ENCODE measurements at regions not wholly inside any gene's neighbourhood (a gene's known extent, or its start where the extent isn't known, plus 50 kb on each side); places are given as distances from the start of the nearest gene placed in this dataset.

GRCh38 chr5:174310706-174311105 is 265.2 kb downstream of the NSG2 start:
- no peak for DNase-seq

- DNase-seq = no peak
Observed at GRCh38 chr5:174311121-174311520, 265.6 kb downstream of the NSG2 start.

- peak in 49 of 51 donors; percentile 18 to 89 (median 60) for DNase-seq
Observed at GRCh38 chr5:174311531-174312269, 266.2 kb downstream of the NSG2 start.

- DNase-seq = no peak
Observed at GRCh38 chr5:174312270-174312617, 266.7 kb downstream of the NSG2 start.

GRCh38 chr5:174312641-174313040 is 267.1 kb downstream of the NSG2 start:
- DNase-seq = no peak

- DNase-seq = no peak
Observed at GRCh38 chr5:174313615-174314014, 268.1 kb downstream of the NSG2 start.

- DNase-seq = no peak
Observed at GRCh38 chr5:174314261-174314660, 268.8 kb downstream of the NSG2 start.

GRCh38 chr5:174315471-174315870 is 270.0 kb downstream of the NSG2 start:
- DNase-seq = no peak

GRCh38 chr5:174315871-174316270 is 270.4 kb downstream of the NSG2 start:
- DNase-seq = no peak

GRCh38 chr5:174316326-174316725 is 270.8 kb downstream of the NSG2 start:
- no peak for DNase-seq

- peak in 40 of 51 donors; percentile 3 to 72 (median 34) for DNase-seq
Observed at GRCh38 chr5:174317256-174317894, 271.9 kb downstream of the NSG2 start.

GRCh38 chr5:174318578-174318977 is 273.1 kb downstream of the NSG2 start:
- no peak for DNase-seq

- DNase-seq = no peak
Observed at GRCh38 chr5:174319551-174319950, 274.0 kb downstream of the NSG2 start.

- no peak for DNase-seq
Observed at GRCh38 chr5:174320051-174320450, 274.5 kb downstream of the NSG2 start.

- peak in 36 of 51 donors; percentile 8 to 65 (median 26) for DNase-seq
Observed at GRCh38 chr5:174323878-174324281, 278.4 kb downstream of the NSG2 start.

GRCh38 chr5:174324680-174325079 is 279.2 kb downstream of the NSG2 start:
- DNase-seq = no peak

GRCh38 chr5:174325431-174325830 is 279.9 kb downstream of the NSG2 start:
- DNase-seq = no peak

- DNase-seq = no peak
Observed at GRCh38 chr5:174325961-174326360, 280.5 kb downstream of the NSG2 start.

- DNase-seq = no peak
Observed at GRCh38 chr5:174326372-174326771, 280.9 kb downstream of the NSG2 start.

GRCh38 chr5:174327317-174327864 is 281.9 kb downstream of the NSG2 start:
- peak in 18 of 51 donors; percentile 5 to 63 (median 16) for DNase-seq

- DNase-seq = no peak
Observed at GRCh38 chr5:174327896-174328295, 282.4 kb downstream of the NSG2 start.

GRCh38 chr5:174328631-174329299 is 283.3 kb downstream of the NSG2 start:
- no peak for DNase-seq

Measured in hypothalamus (tissue), 51 donors.